HepG2 (cell line): ENCODE measurements at regions not wholly inside any gene's neighbourhood (a gene's known extent, or its start where the extent isn't known, plus 50 kb on each side); places are given as distances from the start of the nearest gene placed in this dataset.

ENCODE experiments used
- CTCF ChIP-seq: sonication (generic); formaldehyde crosslinking; IDR thresholded peaks from 2 replicates; pipeline ENCODE4 v1.5.0; 2020; ENCODE audit warnings: mild to moderate bottlenecking, missing genetic modification reagents, moderate library complexity
- NFYB ChIP-seq: sonication (generic); formaldehyde crosslinking; IDR thresholded peaks from 2 replicates; pipeline ENCODE4 v1.4.0; 2020; ENCODE audit warnings: missing genetic modification reagents
- SIN3A ChIP-seq: IDR thresholded peaks from 2 replicates; pipeline ENCODE4 v1.6.1; 2011; ENCODE audit warnings: low read depth, mild to moderate bottlenecking, control low read depth, low read length, borderline replicate concordance
- ZNF800 ChIP-seq: sonication (generic); formaldehyde crosslinking; IDR thresholded peaks from 2 replicates; pipeline ENCODE4 v1.4.0; 2020; ENCODE audit warnings: missing genetic modification reagents
- TF ChIP-seq, protein P1 (sequence below): sonication (generic); formaldehyde crosslinking; conservative IDR thresholded peaks from 2 replicates; pipeline ENCODE4 v1.4.0; 2020; ENCODE audit warnings: missing genetic modification reagents

- no peak for TF ChIP-seq ZNF800 (CRISPR knock-in tag)
- TF ChIP-seq SIN3A, result no peak
- TF ChIP-seq NFYB (CRISPR knock-in tag), result no peak
- no peak for TF ChIP-seq CTCF (CRISPR knock-in tag)
- TF ChIP-seq, protein P1, sequence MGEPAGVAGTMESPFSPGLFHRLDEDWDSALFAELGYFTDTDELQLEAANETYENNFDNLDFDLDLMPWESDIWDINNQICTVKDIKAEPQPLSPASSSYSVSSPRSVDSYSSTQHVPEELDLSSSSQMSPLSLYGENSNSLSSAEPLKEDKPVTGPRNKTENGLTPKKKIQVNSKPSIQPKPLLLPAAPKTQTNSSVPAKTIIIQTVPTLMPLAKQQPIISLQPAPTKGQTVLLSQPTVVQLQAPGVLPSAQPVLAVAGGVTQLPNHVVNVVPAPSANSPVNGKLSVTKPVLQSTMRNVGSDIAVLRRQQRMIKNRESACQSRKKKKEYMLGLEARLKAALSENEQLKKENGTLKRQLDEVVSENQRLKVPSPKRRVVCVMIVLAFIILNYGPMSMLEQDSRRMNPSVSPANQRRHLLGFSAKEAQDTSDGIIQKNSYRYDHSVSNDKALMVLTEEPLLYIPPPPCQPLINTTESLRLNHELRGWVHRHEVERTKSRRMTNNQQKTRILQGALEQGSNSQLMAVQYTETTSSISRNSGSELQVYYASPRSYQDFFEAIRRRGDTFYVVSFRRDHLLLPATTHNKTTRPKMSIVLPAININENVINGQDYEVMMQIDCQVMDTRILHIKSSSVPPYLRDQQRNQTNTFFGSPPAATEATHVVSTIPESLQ (CRISPR knock-in tag), result no peak
Observed at GRCh38 chr10:106479636-106480035, 684.9 kb downstream of the SORCS1 start.
